D341Med (cell line): ENCODE measurements at regions not wholly inside any gene's neighbourhood (a gene's known extent, or its start where the extent isn't known, plus 50 kb on each side); places are given as distances from the start of the nearest gene placed in this dataset.

Experiments used
- DNase-seq: peaks from one replicate; pipeline ENCODE4 v3.0.0; 2012; ENCODE audit warnings: low spot score

- DNase-seq = no peak
Observed at GRCh38 chr2:52934323-52934898, 833.2 kb upstream of the CHAC2 start.

GRCh38 chr2:52933878-52934277 lies 833.7 kb upstream of the CHAC2 start:
- DNase-seq = no peak

DNA sequence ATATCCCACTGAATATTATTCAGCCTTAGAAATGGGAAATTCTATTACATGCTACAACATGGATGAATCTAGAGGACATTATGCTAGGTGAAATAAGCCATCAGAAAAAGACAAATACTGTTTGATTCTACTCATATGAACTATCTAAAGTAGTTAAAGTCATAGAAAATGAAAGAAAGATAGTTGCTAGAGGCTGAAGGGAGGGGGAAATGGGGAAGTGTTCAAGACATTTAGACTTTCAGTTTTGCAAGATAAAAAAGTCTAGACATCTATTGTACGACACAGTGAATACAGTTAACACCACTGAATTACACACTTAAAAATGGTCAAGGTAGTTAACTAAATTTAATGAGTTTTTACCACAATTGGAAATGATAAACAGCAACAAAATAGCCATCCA lies 835.9 kb upstream of the CHAC2 start:
- no peak for DNase-seq

- DNase-seq = no peak
Observed at GRCh38 chr2:52929412-52929811, 838.2 kb upstream of the CHAC2 start.

DNA sequence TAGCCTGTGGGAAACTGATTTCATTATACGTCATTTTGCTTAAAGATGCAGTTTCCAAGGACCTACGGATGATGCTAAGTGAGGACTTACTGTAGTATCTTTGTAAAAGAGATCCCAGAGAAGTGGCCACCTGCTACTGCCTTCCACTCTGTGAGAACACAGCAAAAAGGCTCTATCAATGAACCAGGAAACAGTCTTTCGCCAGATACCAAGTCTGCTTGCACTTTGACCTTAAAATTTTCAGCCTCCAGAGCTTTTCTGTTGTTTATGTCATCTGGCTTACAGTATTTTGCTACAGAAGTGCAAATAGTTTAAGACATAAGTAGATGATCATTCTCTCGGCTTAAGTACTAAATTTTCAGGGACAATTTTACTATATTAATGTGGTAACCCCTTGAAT lies 847.9 kb upstream of the CHAC2 start:
- DNase-seq = no peak

GRCh38 chr2:52918551-52918950 lies 849.1 kb upstream of the CHAC2 start:
- no peak for DNase-seq

DNA sequence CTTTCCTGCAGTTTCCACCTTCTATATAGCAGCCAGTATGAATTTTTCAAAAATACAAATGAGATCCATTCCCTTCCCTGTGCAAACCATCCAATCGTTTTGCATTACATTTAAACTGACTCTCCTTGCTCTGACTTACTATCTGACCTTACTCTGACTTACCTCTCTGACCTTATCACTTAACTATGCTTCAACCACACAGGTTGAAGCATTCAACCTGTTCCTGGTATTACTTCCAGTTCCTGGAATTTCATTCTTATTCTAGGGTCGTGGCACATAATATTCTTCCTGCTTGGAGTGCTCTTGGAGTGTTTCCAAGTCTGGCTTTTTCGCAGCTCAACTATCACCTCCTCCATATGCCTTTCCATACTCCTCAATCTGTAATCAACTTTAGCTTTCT lies 850.6 kb upstream of the CHAC2 start:
- no peak for DNase-seq

- no peak for DNase-seq
Observed at GRCh38 chr2:52904355-52904891, 863.2 kb upstream of the CHAC2 start.

GRCh38 chr2:52897511-52898044 lies 870.0 kb upstream of the CHAC2 start:
- no peak for DNase-seq

- no peak for DNase-seq
Observed at GRCh38 chr2:52895726-52896340, 871.8 kb upstream of the CHAC2 start.

DNA sequence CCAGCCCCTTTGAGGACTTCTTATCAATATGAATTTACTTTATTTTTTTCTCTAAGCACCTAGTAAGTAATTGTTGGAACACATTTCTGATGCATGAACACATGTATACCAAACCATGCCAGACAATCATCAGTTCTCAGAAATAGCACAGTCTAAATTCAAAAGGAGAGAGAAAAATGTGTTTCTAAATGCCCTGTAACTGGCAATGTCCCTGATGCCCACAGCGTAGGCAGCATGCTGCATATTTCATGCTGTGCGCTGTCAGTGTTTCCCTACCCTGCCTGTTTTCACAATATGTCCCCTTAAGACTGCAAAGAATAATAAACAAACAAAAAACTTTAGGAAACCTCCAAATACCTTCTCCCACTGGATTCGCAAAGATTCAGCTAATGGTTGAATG lies 881.0 kb upstream of the CHAC2 start:
- DNase-seq = no peak

DNA sequence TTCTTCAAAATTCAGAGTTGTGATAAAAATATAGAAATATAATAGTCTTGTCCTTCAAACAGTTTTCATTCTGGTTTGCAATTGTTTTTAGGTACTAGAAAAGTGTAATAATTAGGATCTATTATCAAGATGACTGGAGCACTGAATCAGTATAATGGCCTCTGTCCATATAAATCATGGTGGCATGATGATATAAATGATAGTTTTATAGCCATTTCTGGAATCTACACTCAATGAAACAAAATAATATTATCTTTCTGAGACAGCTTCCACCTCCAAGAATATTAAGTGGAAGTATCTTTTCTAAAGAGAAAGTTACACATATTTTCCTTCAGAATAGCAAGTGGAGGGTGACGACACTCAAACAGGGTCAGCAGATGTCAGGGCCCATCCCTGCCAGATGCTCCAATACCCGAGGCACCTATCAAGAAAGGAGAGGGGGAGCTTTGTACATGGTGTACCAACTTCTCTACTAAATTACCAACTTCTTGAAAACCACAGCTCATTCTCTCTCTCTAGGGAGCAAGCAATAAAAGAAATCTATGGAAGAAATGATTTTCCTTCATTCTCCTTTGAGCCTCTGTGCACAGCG lies 882.7 kb upstream of the CHAC2 start:
- no peak for DNase-seq

DNA sequence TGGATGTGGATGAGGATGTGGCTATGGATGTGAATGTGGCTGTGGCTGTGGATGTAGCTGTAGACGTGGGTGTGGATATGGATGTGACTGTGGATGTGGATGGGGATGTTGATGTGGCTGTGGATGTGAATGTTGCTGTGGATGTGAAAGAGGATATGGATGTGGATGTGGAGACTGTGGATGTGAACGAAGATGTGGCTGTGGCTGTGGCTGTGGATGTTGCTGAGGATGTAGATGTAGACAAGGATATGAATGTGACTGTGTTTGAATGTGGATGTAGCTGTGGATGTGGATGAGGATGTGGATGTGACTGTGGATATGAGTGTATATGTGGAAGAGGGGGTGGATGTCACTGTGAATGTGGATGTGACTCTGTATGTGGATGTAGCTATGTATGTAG lies 884.6 kb upstream of the CHAC2 start:
- no peak for DNase-seq

- DNase-seq = no peak
Observed at GRCh38 chr2:52881606-52882005, 886.0 kb upstream of the CHAC2 start.

GRCh38 chr2:52880872-52881271 lies 886.7 kb upstream of the CHAC2 start:
- no peak for DNase-seq

- DNase-seq = no peak
Observed at GRCh38 chr2:52879561-52879960, 888.0 kb upstream of the CHAC2 start.

DNA sequence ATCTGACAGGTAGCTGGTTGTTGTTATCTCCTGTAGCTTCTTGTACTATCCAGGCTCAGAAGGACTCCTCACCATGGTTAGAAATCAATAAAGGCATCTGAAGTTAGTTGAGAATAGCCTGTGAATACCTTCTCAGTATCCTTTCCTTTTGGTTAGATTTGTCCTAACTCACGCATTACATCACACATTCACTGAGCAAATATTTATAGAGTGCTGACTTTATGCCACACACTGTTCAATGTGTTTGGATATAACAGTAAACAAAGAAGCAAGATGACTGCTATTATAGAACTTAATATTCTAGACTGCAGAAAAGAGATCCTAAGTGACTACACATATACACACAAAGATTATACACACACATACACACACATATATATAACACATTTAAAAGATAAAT lies 889.9 kb upstream of the CHAC2 start:
- no peak for DNase-seq

DNA sequence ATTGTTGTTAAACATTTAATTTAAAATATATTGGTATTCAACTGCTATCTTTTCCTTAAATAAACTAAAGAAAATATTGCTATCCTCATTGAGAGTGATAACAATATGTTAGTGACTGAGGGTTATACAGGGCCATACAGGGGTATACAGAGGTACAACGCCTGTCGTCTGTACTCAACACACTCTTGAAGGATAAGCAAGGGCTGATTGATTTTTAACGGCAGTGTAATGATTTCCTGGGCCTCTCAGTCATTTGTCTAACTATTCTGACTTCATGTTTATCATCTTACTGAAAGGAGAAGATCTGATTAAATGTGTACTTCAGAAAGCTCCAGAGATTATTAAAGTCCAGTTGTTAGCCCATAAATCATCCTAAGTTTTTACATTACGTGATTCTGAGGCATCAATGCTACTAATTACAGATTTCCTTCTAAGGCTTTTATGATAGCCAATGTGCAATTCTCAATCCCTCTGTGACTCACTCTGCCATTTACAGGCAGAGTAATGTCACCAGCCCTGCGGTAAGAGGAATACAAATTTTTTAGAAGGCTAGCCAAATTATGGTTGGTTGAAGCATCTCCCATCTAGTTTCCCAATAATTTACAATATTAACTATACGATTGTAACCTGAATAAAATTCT lies 893.0 kb upstream of the CHAC2 start:
- no peak for DNase-seq

DNA sequence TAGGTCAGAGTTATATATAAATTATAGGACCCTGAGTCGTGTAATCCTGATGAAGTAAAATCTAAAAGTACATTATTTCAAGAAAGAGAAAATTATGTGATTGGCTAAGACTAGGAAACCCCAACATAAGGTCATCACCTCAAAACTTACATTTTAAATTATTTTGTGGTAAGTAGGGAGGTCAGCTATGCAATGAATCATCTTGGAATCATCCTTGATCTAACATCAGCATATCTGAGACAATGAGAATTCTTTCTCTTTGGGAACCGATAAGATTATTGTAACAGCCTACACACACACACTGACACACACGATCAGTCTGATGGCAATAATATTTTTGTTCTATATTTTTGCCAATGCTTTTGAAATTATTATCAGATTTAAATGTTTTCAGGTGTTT lies 904.8 kb upstream of the CHAC2 start:
- no peak for DNase-seq

DNA sequence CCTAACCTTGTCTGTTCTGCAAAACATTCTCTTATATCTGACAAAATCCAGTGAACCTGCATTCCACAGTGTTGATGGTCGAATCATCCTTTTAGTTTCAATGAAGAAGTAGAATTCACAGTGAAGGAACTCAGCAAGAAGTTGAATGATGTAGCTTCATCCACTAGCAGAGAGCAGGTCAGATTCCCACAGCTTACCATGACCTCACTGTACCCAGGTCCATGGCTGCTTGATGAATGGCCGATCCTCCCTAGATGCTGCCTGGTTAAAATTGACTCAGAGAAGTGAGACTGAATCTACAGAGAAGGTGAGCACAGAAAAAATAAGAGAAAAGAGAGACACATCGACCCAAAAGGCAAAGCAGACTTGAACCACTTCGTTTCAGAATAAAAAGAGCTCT lies 906.0 kb upstream of the CHAC2 start:
- DNase-seq = no peak

DNA sequence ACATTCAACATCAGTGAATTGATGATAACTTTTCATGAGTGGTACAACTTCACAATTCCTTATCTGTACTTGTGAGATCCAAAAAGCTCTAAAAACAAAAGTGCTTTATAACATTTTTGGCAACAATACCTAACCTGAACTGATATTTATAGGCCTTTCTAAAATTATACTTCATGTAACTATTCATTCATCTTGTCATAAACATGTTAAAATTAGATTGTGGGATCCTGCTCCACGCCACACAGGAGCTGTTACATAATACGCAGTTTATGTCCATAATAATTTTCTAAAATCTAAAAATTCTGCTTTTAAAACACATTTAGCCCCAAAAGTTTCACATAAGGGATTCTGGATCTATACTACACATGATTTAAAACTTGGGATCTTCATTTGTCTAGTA lies 908.5 kb upstream of the CHAC2 start:
- no peak for DNase-seq

GRCh38 chr2:52857722-52858121 lies 909.9 kb upstream of the CHAC2 start:
- DNase-seq = no peak

- no peak for DNase-seq
Observed at GRCh38 chr2:52852006-52852405, 915.6 kb upstream of the CHAC2 start.
